Left ventricle myocardium inferior (tissue), 1 donor: ENCODE measurements at regions not wholly inside any gene's neighbourhood (a gene's known extent, or its start where the extent isn't known, plus 50 kb on each side); places are given as distances from the start of the nearest gene placed in this dataset.
A peak's percentile ranks its signal among the peaks of the same experiment; 100 is the strongest.

Experiments
- DNase-seq: peaks from one replicate; pipeline ENCODE4 v3.0.0-alpha.2; 2020
- H3K27ac ChIP-seq: fragments of 200-600 bp; replicated peaks from 2 replicates; pipeline ENCODE4 v1.8.0; 2021
- H3K27me3 ChIP-seq: fragments of 200-600 bp; 2 replicates; pipeline ENCODE4 v1.8.0; 2021; ENCODE audit warnings: low read depth
- H3K36me3 ChIP-seq: fragments of 200-600 bp; 2 replicates; pipeline ENCODE4 v1.8.0; 2021
- H3K4me1 ChIP-seq: fragments of 200-600 bp; 2 replicates; pipeline ENCODE4 v1.8.0; 2021
- H3K4me3 ChIP-seq: fragments of 200-600 bp; 2 replicates; pipeline ENCODE4 v1.8.0; 2021; ENCODE audit warnings: mild to moderate bottlenecking, moderate library complexity
- H3K9me3 ChIP-seq: fragments of 200-600 bp; replicated peaks from 2 replicates; pipeline ENCODE4 v1.8.0; 2021
- intact Hi-C: fragments of 100-400 bp; cut with micrococcal nuclease; formaldehyde crosslinking; loops from one replicate; pipeline ENCODE4 v1.11.0; 2022
- TF ChIP-seq, protein P1 (sequence below): fragments of 200-600 bp; IDR thresholded peaks from 2 replicates; pipeline ENCODE4 v1.8.0; 2021; ENCODE audit warnings: antibody characterized with exemption, mild to moderate bottlenecking, borderline replicate concordance
- donor health status: DM: no; HTN: yes; CAD: no; lungs with severe emphysema.

DNA sequence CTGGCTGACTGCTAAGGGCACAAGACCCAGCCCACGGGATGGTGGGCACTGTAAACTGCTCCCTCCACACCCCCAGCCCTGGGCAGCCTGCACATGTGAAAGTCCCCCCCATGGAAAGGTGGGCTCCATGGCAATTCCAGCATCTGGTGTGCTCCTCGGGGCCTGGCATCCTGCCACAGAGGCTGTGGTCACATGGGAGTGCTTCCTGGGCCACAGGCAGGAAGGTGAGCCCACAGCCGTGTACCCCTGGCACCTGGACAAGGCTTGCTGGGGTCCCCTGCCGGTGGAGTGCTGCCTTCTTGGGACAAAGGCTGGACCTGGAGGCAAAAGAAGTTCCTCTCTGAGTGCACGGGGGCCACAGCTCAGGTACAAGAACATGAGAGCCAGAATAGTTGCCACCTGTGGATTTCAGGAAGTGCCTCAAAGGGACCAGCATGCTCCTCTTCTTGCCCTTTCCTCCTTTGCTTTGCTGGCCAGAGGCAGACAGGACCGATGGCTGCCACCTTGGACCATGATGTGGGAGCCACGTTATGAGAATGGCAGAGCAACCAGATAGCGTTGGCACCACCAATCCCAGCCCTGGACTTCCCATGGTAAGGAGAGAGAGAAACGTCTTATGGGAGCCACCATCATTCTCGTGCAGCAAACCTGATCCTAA, 120.2 kb upstream of the MLN start:
- H3K9me3 ChIP-seq, result peaks cover 12% of the 10 kb centered on the region
- TF ChIP-seq, protein P1, sequence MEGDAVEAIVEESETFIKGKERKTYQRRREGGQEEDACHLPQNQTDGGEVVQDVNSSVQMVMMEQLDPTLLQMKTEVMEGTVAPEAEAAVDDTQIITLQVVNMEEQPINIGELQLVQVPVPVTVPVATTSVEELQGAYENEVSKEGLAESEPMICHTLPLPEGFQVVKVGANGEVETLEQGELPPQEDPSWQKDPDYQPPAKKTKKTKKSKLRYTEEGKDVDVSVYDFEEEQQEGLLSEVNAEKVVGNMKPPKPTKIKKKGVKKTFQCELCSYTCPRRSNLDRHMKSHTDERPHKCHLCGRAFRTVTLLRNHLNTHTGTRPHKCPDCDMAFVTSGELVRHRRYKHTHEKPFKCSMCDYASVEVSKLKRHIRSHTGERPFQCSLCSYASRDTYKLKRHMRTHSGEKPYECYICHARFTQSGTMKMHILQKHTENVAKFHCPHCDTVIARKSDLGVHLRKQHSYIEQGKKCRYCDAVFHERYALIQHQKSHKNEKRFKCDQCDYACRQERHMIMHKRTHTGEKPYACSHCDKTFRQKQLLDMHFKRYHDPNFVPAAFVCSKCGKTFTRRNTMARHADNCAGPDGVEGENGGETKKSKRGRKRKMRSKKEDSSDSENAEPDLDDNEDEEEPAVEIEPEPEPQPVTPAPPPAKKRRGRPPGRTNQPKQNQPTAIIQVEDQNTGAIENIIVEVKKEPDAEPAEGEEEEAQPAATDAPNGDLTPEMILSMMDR, result no peak
- H3K36me3 ChIP-seq, result no peaks in the 10 kb centered on the region
- H3K4me1 ChIP-seq, result no peaks in the 10 kb centered on the region
- no peak overlapping the region for H3K27ac ChIP-seq
- no peak for DNase-seq
- H3K4me3 ChIP-seq, result no peak overlapping the region
- H3K27me3 ChIP-seq, result peaks cover 59% of the 10 kb centered on the region
- intact Hi-C loops, result no loop called here

DNA sequence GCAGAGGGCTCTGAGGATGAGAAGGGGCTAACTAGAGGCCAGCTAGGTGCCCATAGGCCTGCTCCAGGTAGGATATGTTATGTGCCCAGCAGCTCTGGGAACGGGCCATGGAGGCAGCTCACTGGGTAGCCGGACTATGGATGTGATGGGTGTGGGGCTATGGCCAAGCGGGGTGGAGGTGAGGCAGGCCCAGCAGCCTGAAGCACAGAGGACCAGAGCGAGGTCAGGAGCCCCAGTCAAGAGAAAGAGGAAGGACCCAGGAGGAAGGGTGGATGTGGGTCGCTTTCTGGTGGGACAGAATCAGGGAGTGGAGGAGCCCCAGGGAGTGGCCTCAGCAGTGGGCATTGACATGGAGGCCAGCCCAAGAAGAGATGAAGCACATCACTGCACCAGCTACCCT, 117.9 kb upstream of the MLN start:
- TF ChIP-seq, protein P1, result no peak
- Histone ChIP-seq H3K27ac (no peak overlapping the region), H3K36me3 (no peaks in the 10 kb centered on the region), H3K4me3 (no peak overlapping the region), H3K9me3 (no peaks in the 10 kb centered on the region), H3K4me1 (no peaks in the 10 kb centered on the region), H3K27me3 (peaks cover 76% of the 10 kb centered on the region)
- intact Hi-C loops, result no loop called here
- DNase-seq, result no peak

DNA sequence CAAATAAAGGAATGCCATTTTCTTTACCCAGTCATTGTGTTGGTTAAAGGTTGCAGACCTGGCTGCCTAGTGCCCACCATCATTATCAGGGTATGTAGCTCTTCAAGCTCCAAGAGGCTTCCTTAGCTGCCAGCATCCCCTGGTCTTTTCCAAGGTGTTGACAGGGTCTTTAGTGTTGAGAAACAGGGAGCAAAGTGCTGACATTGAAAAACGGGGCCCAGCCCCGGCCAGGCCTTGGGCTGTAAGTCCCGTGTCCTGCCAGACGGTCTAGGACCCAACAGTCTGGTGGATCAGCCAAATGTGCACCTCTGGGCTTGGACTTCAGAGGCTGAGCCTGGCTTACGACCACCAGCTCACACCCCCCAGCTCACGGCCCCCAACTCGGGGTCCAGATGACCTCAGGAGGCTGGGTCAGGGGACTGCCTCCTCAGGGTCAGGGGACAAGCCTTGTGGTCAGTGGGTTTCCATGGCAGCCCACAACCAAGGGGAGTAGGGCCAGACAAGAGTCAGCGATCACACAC, 114.4 kb upstream of the MLN start:
- Histone ChIP-seq H3K27me3 (peaks cover 74% of the 10 kb centered on the region), H3K9me3 (no peaks in the 10 kb centered on the region), H3K27ac (no peak overlapping the region), H3K4me1 (no peaks in the 10 kb centered on the region), H3K36me3 (no peaks in the 10 kb centered on the region), H3K4me3 (no peak overlapping the region)
- TF ChIP-seq, protein P1, result no peak
- no peak for DNase-seq
- intact Hi-C loops, result no loop called here

DNA sequence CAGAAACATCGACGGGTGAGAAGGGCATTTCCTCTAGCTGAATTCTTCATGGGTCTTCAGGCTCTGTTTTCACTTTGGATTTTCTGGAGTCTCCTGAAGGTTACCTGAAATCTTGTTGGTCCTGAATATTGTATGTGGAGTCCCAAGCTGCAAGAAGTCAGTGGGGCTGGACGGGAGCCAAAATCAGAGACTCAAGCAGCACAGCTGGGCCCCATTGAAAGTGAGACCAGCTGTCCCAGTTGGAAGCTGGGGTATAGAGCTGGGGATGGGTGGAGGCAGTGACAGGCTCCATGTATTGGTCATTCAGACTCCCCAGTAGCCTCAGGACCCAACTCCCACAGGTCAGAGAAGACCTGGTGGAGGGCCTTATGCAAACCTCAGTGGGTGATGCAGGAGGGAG, 111.3 kb upstream of the MLN start:
- H3K27ac ChIP-seq, result no peak overlapping the region
- H3K9me3 ChIP-seq, result no peaks in the 10 kb centered on the region
- peak; percentile 32 for DNase-seq
- intact Hi-C loops, result no loop called here
- no peaks in the 10 kb centered on the region for H3K4me1 ChIP-seq
- TF ChIP-seq, protein P1, result no peak
- no peak overlapping the region for H3K4me3 ChIP-seq
- no peaks in the 10 kb centered on the region for H3K36me3 ChIP-seq
- H3K27me3 ChIP-seq, result peaks cover 86% of the 10 kb centered on the region

DNA sequence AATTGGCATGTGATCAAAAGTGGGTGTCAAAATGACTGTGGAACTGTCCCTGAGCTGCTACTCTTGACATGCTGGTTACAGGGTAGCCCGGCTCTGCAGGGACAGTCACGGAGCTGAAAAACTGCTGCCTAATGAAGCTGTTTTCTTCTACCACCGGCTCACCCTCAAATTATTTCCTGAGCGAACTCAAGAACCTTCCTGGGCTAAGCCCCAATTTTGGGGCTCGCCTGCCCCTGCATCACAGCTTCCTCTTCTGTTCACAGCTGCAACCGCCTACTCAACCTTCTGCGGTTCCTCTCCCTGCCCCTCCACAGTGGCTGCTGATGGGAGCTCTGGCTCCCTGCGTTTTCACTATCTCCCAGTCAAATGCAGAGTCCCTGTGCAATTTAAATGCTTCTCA, 110.8 kb upstream of the MLN start:
- H3K27ac ChIP-seq, result no peak overlapping the region
- TF ChIP-seq, protein P1, result no peak

More for the DNA sequence above, 110.8 kb upstream of the MLN start:
- Histone ChIP-seq H3K4me1 (no peaks in the 10 kb centered on the region), H3K9me3 (no peaks in the 10 kb centered on the region), H3K36me3 (no peaks in the 10 kb centered on the region), H3K4me3 (no peak overlapping the region), H3K27me3 (peaks cover 81% of the 10 kb centered on the region)
- DNase-seq, result no peak
- intact Hi-C loops, result no loop called here
